ENCODE measurements at regions not wholly inside any gene's neighbourhood (a gene's known extent, or its start where the extent isn't known, plus 50 kb on each side); places are given as distances from the start of the nearest gene placed in this dataset.

- Histone ChIP-seq H3K4me3 (ENCODE audit: low read depth, low read length) (no peak overlapping the region), H3K36me3 (ENCODE audit: control insufficient read depth, insufficient read depth, low read length) (no peaks in the 10 kb centered on the region), H3K27me3 (ENCODE audit: control insufficient read depth, insufficient read depth, low read length) (no peaks in the 10 kb centered on the region)
- TF ChIP-seq, protein P1, sequence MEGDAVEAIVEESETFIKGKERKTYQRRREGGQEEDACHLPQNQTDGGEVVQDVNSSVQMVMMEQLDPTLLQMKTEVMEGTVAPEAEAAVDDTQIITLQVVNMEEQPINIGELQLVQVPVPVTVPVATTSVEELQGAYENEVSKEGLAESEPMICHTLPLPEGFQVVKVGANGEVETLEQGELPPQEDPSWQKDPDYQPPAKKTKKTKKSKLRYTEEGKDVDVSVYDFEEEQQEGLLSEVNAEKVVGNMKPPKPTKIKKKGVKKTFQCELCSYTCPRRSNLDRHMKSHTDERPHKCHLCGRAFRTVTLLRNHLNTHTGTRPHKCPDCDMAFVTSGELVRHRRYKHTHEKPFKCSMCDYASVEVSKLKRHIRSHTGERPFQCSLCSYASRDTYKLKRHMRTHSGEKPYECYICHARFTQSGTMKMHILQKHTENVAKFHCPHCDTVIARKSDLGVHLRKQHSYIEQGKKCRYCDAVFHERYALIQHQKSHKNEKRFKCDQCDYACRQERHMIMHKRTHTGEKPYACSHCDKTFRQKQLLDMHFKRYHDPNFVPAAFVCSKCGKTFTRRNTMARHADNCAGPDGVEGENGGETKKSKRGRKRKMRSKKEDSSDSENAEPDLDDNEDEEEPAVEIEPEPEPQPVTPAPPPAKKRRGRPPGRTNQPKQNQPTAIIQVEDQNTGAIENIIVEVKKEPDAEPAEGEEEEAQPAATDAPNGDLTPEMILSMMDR (IDR thresholded peaks at IDR 0.05; ENCODE audit: insufficient read depth, low read length, poor library complexity, severe bottlenecking), result no peak
- no peak for DNase-seq (ENCODE audit: low read depth)
These were observed 616.2 kb downstream of the GALR1 start for GRCh38 chr18:77865853-77866252.

DNA sequence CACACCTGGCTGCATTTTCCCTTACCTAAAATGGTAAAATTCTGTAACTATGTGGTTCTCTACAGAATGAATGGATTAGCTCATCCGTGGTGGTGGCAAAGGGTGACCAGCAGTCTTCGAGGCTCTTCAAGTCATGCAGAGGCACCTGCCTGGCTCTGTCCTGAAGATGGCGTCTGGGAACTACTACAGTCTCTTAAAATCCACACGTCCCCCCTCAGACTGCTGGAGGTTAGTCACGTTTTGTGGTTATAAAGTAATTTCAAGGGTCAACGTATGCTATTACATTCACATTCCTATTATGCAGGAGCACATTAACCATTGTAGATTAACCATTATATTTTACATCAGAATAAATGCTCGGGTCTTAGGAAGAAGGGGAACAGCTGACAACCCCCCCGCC is 616.7 kb downstream of the GALR1 start:
- Histone ChIP-seq H3K27me3 (ENCODE audit: control insufficient read depth, insufficient read depth, low read length) (no peaks in the 10 kb centered on the region), H3K36me3 (ENCODE audit: control insufficient read depth, insufficient read depth, low read length) (no peaks in the 10 kb centered on the region), H3K4me3 (ENCODE audit: low read depth, low read length) (no peak overlapping the region)
- no peak for DNase-seq (ENCODE audit: low read depth)
- TF ChIP-seq, protein P1 (IDR thresholded peaks at IDR 0.05; ENCODE audit: insufficient read depth, low read length, poor library complexity, severe bottlenecking), result no peak

GRCh38 chr18:77870199-77870598 is 620.6 kb downstream of the GALR1 start:
- Histone ChIP-seq H3K27me3 (ENCODE audit: control insufficient read depth, insufficient read depth, low read length) (no peaks in the 10 kb centered on the region), H3K4me3 (ENCODE audit: low read depth, low read length) (no peak overlapping the region), H3K36me3 (ENCODE audit: control insufficient read depth, insufficient read depth, low read length) (no peaks in the 10 kb centered on the region)
- TF ChIP-seq, protein P1 (IDR thresholded peaks at IDR 0.05; ENCODE audit: insufficient read depth, low read length, poor library complexity, severe bottlenecking), result no peak
- DNase-seq (ENCODE audit: low read depth), result no peak

DNA sequence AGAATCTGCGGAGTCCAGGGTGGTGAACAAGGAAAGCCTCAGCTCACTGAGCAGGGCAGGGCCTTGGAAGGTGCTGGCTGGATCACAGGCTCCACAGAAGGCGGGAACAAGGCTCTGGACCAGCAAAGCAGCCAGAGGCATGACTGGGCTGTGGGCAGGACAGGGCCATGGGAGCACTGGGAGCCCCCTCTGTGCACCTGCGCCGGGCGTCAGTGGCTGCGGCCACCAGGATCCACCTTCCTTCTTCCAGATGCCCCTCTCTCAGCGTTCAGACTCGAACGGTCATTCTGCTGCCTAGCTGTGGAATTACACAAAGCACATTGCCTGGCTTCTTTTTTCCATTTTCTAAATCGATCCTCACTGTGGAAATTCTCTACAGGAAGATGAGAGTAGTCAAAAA is 621.2 kb downstream of the GALR1 start:
- TF ChIP-seq, protein P1 (IDR thresholded peaks at IDR 0.05; ENCODE audit: insufficient read depth, low read length, poor library complexity, severe bottlenecking), result no peak
- H3K36me3 ChIP-seq (ENCODE audit: control insufficient read depth, insufficient read depth, low read length), result no peaks in the 10 kb centered on the region
- no peak overlapping the region for H3K4me3 ChIP-seq (ENCODE audit: low read depth, low read length)
- no peaks in the 10 kb centered on the region for H3K27me3 ChIP-seq (ENCODE audit: control insufficient read depth, insufficient read depth, low read length)
- no peak for DNase-seq (ENCODE audit: low read depth)

GRCh38 chr18:77872166-77872565 is 622.5 kb downstream of the GALR1 start:
- no peak for DNase-seq (ENCODE audit: low read depth)
- Histone ChIP-seq H3K36me3 (ENCODE audit: control insufficient read depth, insufficient read depth, low read length) (no peaks in the 10 kb centered on the region), H3K4me3 (ENCODE audit: low read depth, low read length) (no peak overlapping the region), H3K27me3 (ENCODE audit: control insufficient read depth, insufficient read depth, low read length) (no peaks in the 10 kb centered on the region)
- TF ChIP-seq, protein P1 (IDR thresholded peaks at IDR 0.05; ENCODE audit: insufficient read depth, low read length, poor library complexity, severe bottlenecking), result no peak

DNA sequence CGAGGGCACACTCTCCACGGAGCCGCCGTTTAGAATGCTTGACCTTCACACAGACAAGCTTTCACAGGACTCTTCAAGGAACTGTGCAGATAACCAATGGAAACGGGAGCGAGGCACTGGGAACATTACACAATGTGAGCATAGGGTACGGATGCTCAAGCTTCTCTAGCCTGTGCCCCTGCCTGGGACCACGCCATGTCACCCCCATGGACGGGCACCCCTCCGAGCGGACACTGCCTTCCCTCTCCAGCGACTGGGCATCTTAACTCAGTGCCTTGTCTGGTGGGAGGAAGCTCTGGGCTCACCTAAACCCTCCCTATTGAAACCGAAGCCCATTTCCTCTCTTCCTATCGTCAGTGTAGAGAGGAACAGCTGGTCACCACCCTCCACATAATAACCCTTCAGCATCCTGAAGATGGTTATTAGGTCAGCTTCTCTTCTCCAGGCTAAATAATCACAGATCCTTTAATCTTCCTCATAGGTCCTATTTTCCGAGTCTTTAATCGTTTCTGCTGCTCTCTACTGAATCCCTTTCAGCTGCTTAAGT is 626.7 kb downstream of the GALR1 start:
- Histone ChIP-seq H3K36me3 (ENCODE audit: control insufficient read depth, insufficient read depth, low read length) (no peaks in the 10 kb centered on the region), H3K4me3 (ENCODE audit: low read depth, low read length) (no peak overlapping the region), H3K27me3 (ENCODE audit: control insufficient read depth, insufficient read depth, low read length) (no peaks in the 10 kb centered on the region)
- TF ChIP-seq, protein P1 (IDR thresholded peaks at IDR 0.05; ENCODE audit: insufficient read depth, low read length, poor library complexity, severe bottlenecking), result no peak
- no peak for DNase-seq (ENCODE audit: low read depth)
